OCI-LY1 (cell line): ENCODE measurements at regions not wholly inside any gene's neighbourhood (a gene's known extent, or its start where the extent isn't known, plus 50 kb on each side); places are given as distances from the start of the nearest gene placed in this dataset.
"Not testable (repeated sequence)": the region's sequence is repeated elsewhere in the genome, so short reads cannot be mapped to it uniquely, and the experiment has no call there.

Source experiments
- H2AFZ ChIP-seq: fragments of 200-600 bp; sonication (generic), shearing (Covaris generic); 2 replicates; pipeline ENCODE4 v1.6.0; 2014; ENCODE audit warnings: antibody characterized with exemption, mild to moderate bottlenecking, low read length
- H3F3A ChIP-seq: fragments of 200-600 bp; sonication (generic), shearing (Covaris generic); 2 replicates; pipeline ENCODE4 v1.6.0; 2014; ENCODE audit warnings: mild to moderate bottlenecking, antibody characterized with exemption, low read length, moderate library complexity; ENCODE audit not compliant: insufficient read depth
- H3K27ac ChIP-seq: fragments of 200-600 bp; sonication (generic); 2 replicates; pipeline ENCODE4 v1.5.1; 2014; ENCODE audit warnings: low read length, mixed run types, mild to moderate bottlenecking, low read depth; ENCODE audit not compliant: poor library complexity, severe bottlenecking
- H3K27me3 ChIP-seq: fragments of 200-600 bp; sonication (generic); 2 replicates; pipeline ENCODE4 v1.6.0; 2014; ENCODE audit warnings: antibody characterized with exemption, mild to moderate bottlenecking, low read length, moderate library complexity; ENCODE audit not compliant: insufficient read depth
- H3K36me3 ChIP-seq: fragments of 200-600 bp; sonication (generic); 2 replicates; pipeline ENCODE4 v1.6.1; 2014; ENCODE audit warnings: mild to moderate bottlenecking, antibody characterized with exemption, low read length, moderate library complexity, mixed read lengths; ENCODE audit not compliant: insufficient read depth
- H3K4me1 ChIP-seq: fragments of 200-600 bp; sonication (generic); 2 replicates; pipeline ENCODE4 v1.5.1; 2014; ENCODE audit warnings: mild to moderate bottlenecking, low read length, moderate library complexity; ENCODE audit not compliant: insufficient read depth, severe bottlenecking
- H3K4me2 ChIP-seq: fragments of 200-600 bp; sonication (generic), shearing (Covaris generic); 2 replicates; pipeline ENCODE4 v1.6.1; 2014; ENCODE audit warnings: low read length
- H3K4me3 ChIP-seq: fragments of 200-600 bp; sonication (generic); 2 replicates; pipeline ENCODE4 v1.5.1; 2014; ENCODE audit warnings: low read length, low read depth, mild to moderate bottlenecking, mixed read lengths; ENCODE audit not compliant: poor library complexity, severe bottlenecking
- H3K79me2 ChIP-seq: fragments of 200-600 bp; shearing (Covaris generic); 2 replicates; pipeline ENCODE4 v1.6.1; 2016; ENCODE audit warnings: mixed run types, low read length, mixed read lengths; ENCODE audit not compliant: insufficient read depth
- H3K9ac ChIP-seq: fragments of 200-600 bp; sonication (generic), shearing (Covaris generic); 2 replicates; pipeline ENCODE4 v1.6.1; 2014; ENCODE audit warnings: mild to moderate bottlenecking, low read length, mixed read lengths
- H3K9me2 ChIP-seq: fragments of 200-600 bp; sonication (generic), shearing (Covaris generic); 2 replicates; pipeline ENCODE4 v1.6.1; 2014; ENCODE audit warnings: low read depth, mild to moderate bottlenecking, low read length, mixed read lengths
- H3K9me3 ChIP-seq: fragments of 200-600 bp; shearing (Covaris generic); 2 replicates; pipeline ENCODE4 v1.6.1; 2014; ENCODE audit warnings: low read length, mixed read lengths
- H4K20me1 ChIP-seq: fragments of 200-600 bp; sonication (generic), shearing (Covaris generic); 2 replicates; pipeline ENCODE4 v1.6.0; 2016; ENCODE audit warnings: mild to moderate bottlenecking, low read length; ENCODE audit not compliant: insufficient read depth
- CTCF ChIP-seq: fragments of 200-600 bp; sonication (generic), shearing (Covaris generic); IDR thresholded peaks from 2 replicates; pipeline ENCODE4 v1.5.1; 2017; ENCODE audit warnings: mild to moderate bottlenecking, antibody characterized with exemption, low read length, moderate library complexity, mixed read lengths
- EZH2 ChIP-seq: fragments of 200-600 bp; sonication (generic), shearing (Covaris generic); IDR thresholded peaks from 2 replicates; pipeline ENCODE4 v1.8.0; 2017; ENCODE audit warnings: borderline replicate concordance, mixed run types, mild to moderate bottlenecking, antibody characterized with exemption, low read length, moderate library complexity, mixed read lengths

- Histone ChIP-seq H3K9me2 (no peaks in the 10 kb centered on the region), H3K79me2 (no peaks in the 10 kb centered on the region), H3K9me3 (no peaks in the 10 kb centered on the region), H2AFZ (no peak overlapping the region), H3K36me3 (no peaks in the 10 kb centered on the region), H3K27ac (no peak overlapping the region), H4K20me1 (no peaks in the 10 kb centered on the region), H3K4me2 (no peak overlapping the region), H3K4me1 (no peaks in the 10 kb centered on the region), H3K27me3 (no peaks in the 10 kb centered on the region), H3K9ac (no peak overlapping the region), H3K4me3 (no peak overlapping the region), H3F3A (no peaks in the 10 kb centered on the region)
- TF ChIP-seq EZH2 (no peak), CTCF (no peak)
These were observed 133.5 kb upstream of the MRPS30 start for GRCh38 chr5:44675296-44675695.

GRCh38 chr5:44674461-44674860 is 134.3 kb upstream of the MRPS30 start:
- Histone ChIP-seq H3K27ac (no peak overlapping the region), H3K9ac (no peak overlapping the region), H3K36me3 (no peaks in the 10 kb centered on the region), H3K27me3 (no peaks in the 10 kb centered on the region), H3F3A (no peaks in the 10 kb centered on the region), H3K4me3 (no peak overlapping the region), H3K4me2 (no peak overlapping the region), H2AFZ (no peak overlapping the region), H3K9me2 (no peaks in the 10 kb centered on the region), H3K9me3 (no peaks in the 10 kb centered on the region), H3K4me1 (no peaks in the 10 kb centered on the region), H4K20me1 (no peaks in the 10 kb centered on the region), H3K79me2 (no peaks in the 10 kb centered on the region)
- no peak for TF ChIP-seq EZH2
- TF ChIP-seq CTCF, result no peak

DNA sequence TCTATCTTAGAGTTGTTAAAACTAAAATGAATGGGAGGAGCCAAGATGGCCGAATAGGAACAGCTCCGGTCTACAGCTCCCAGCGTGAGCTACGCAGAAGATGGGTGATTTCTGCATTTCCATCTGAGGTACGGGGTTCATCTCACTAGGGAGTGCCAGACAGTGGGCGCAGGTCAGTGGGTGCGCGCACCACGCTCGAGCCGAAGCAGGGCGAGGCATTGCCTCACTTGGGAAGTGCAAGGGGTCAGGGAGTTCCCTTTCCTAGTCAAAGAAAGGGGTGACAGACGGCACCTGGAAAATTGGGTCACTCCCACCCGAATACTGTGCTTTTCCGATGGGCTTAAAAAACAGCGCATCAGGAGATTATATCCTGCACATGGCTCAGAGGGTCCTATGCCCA is 140.3 kb upstream of the MRPS30 start:
- H3K36me3 ChIP-seq, H3K4me1 ChIP-seq, H3K9ac ChIP-seq, H3K79me2 ChIP-seq, H3K9me2 ChIP-seq, H3K27ac ChIP-seq, H3K4me3 ChIP-seq, H3K27me3 ChIP-seq, H3K4me2 ChIP-seq, H3F3A ChIP-seq, H4K20me1 ChIP-seq, H2AFZ ChIP-seq, H3K9me3 ChIP-seq: not testable (repeated sequence)

GRCh38 chr5:44665101-44665701 is 143.5 kb upstream of the MRPS30 start:
- Histone ChIP-seq H3K9ac (no peak overlapping the region), H3K4me3 (no peak overlapping the region), H4K20me1 (no peaks in the 10 kb centered on the region), H3F3A (no peaks in the 10 kb centered on the region), H2AFZ (no peak overlapping the region), H3K79me2 (no peaks in the 10 kb centered on the region), H3K4me1 (no peaks in the 10 kb centered on the region), H3K9me3 (no peaks in the 10 kb centered on the region), H3K9me2 (no peaks in the 10 kb centered on the region), H3K36me3 (no peaks in the 10 kb centered on the region), H3K27ac (no peak overlapping the region), H3K27me3 (no peaks in the 10 kb centered on the region), H3K4me2 (no peak overlapping the region)
- no peak for TF ChIP-seq CTCF
